ENCODE measurements at regions not wholly inside any gene's neighbourhood (a gene's known extent, or its start where the extent isn't known, plus 50 kb on each side); places are given as distances from the start of the nearest gene placed in this dataset.

GRCh38 chr2:62441421-62441820 lies 64.6 kb downstream of the TMEM17 start:
- no peaks in the 10 kb centered on the region for H3K4me1 Mint-ChIP-seq (ENCODE audit: unreplicated experiment)
- no peak for TF ChIP-seq CTCF (IDR thresholded peaks at IDR 0.05)
- H3K27me3 Mint-ChIP-seq (ENCODE audit: unreplicated experiment) = peaks cover 66% of the 10 kb centered on the region
- H3K4me3 Mint-ChIP-seq (ENCODE audit: unreplicated experiment) = no peak overlapping the region
- H3K36me3 Mint-ChIP-seq (ENCODE audit: unreplicated experiment) = no peaks in the 10 kb centered on the region
- no peak for DNase-seq (ENCODE audit: extremely low spot score, unreplicated experiment)
- no peaks in the 10 kb centered on the region for H3K9me3 Mint-ChIP-seq (ENCODE audit: unreplicated experiment)
- H3K27ac Mint-ChIP-seq (ENCODE audit: unreplicated experiment) = no peak overlapping the region

- no peaks in the 10 kb centered on the region for H3K9me3 Mint-ChIP-seq (ENCODE audit: unreplicated experiment)
- TF ChIP-seq CTCF (IDR thresholded peaks at IDR 0.05) = no peak
- H3K36me3 Mint-ChIP-seq (ENCODE audit: unreplicated experiment) = no peaks in the 10 kb centered on the region
- no peak for DNase-seq (ENCODE audit: extremely low spot score, unreplicated experiment)
- no peak overlapping the region for H3K4me3 Mint-ChIP-seq (ENCODE audit: unreplicated experiment)
- H3K4me1 Mint-ChIP-seq (ENCODE audit: unreplicated experiment) = no peaks in the 10 kb centered on the region
- no peak overlapping the region for H3K27ac Mint-ChIP-seq (ENCODE audit: unreplicated experiment)
- H3K27me3 Mint-ChIP-seq (ENCODE audit: unreplicated experiment) = peaks cover 64% of the 10 kb centered on the region
Observed at GRCh38 chr2:62440281-62440946, 65.6 kb downstream of the TMEM17 start.

GRCh38 chr2:62439425-62439824 lies 66.6 kb downstream of the TMEM17 start:
- no peaks in the 10 kb centered on the region for H3K4me1 Mint-ChIP-seq (ENCODE audit: unreplicated experiment)
- TF ChIP-seq CTCF (IDR thresholded peaks at IDR 0.05) = no peak
- H3K27me3 Mint-ChIP-seq (ENCODE audit: unreplicated experiment) = peaks cover 59% of the 10 kb centered on the region
- H3K27ac Mint-ChIP-seq (ENCODE audit: unreplicated experiment) = no peak overlapping the region
- H3K36me3 Mint-ChIP-seq (ENCODE audit: unreplicated experiment) = no peaks in the 10 kb centered on the region
- H3K9me3 Mint-ChIP-seq (ENCODE audit: unreplicated experiment) = no peaks in the 10 kb centered on the region
- DNase-seq (ENCODE audit: extremely low spot score, unreplicated experiment) = no peak
- H3K4me3 Mint-ChIP-seq (ENCODE audit: unreplicated experiment) = no peak overlapping the region

GRCh38 chr2:62437785-62438184 lies 68.2 kb downstream of the TMEM17 start:
- Mint-ChIP-seq H3K27ac (ENCODE audit: unreplicated experiment) (no peak overlapping the region), H3K9me3 (ENCODE audit: unreplicated experiment) (no peaks in the 10 kb centered on the region), H3K36me3 (ENCODE audit: unreplicated experiment) (no peaks in the 10 kb centered on the region), H3K4me1 (ENCODE audit: unreplicated experiment) (no peaks in the 10 kb centered on the region), H3K27me3 (ENCODE audit: unreplicated experiment) (peaks cover 51% of the 10 kb centered on the region), H3K4me3 (ENCODE audit: unreplicated experiment) (no peak overlapping the region)
- DNase-seq (ENCODE audit: extremely low spot score, unreplicated experiment) = no peak
- TF ChIP-seq CTCF (IDR thresholded peaks at IDR 0.05) = no peak

GRCh38 chr2:62435720-62436119 lies 70.3 kb downstream of the TMEM17 start:
- DNase-seq (ENCODE audit: extremely low spot score, unreplicated experiment) = no peak
- no peaks in the 10 kb centered on the region for H3K9me3 Mint-ChIP-seq (ENCODE audit: unreplicated experiment)
- H3K36me3 Mint-ChIP-seq (ENCODE audit: unreplicated experiment) = no peaks in the 10 kb centered on the region
- H3K4me1 Mint-ChIP-seq (ENCODE audit: unreplicated experiment) = no peaks in the 10 kb centered on the region
- TF ChIP-seq CTCF (IDR thresholded peaks at IDR 0.05) = no peak
- no peak overlapping the region for H3K27ac Mint-ChIP-seq (ENCODE audit: unreplicated experiment)
- H3K27me3 Mint-ChIP-seq (ENCODE audit: unreplicated experiment) = peaks cover 37% of the 10 kb centered on the region
- H3K4me3 Mint-ChIP-seq (ENCODE audit: unreplicated experiment) = no peak overlapping the region
